Fibroblast of lung (primary cell): ENCODE measurements at regions not wholly inside any gene's neighbourhood (a gene's known extent, or its start where the extent isn't known, plus 50 kb on each side); places are given as distances from the start of the nearest gene placed in this dataset.

ENCODE experiments used
- CTCF ChIP-seq, 2 donors: IDR thresholded peaks in 1 of 2; conservative IDR thresholded peaks in 1 of 2; 1 replicate in 1 of 2; 2 replicates in 1 of 2; pipeline ENCODE4 v1.5.1; 2011 to 2012; ENCODE audit warnings: low read length in 2 of 2, control low read depth in 1 of 2, inconsistent platforms in 1 of 2, low read depth in 1 of 2, mild to moderate bottlenecking in 1 of 2
- EZH2 ChIP-seq: IDR thresholded peaks from 2 replicates; pipeline ENCODE4 v1.5.1; 2012; ENCODE audit warnings: low read length, control low read depth, mild to moderate bottlenecking; ENCODE audit errors: missing control alignments

GRCh38 chr5:118565335-118565971 lies 422.9 kb downstream of the DTWD2 start:
- TF ChIP-seq CTCF (conservative IDR thresholded peaks at IDR 0.05 in 1 of 2, IDR thresholded peaks at IDR 0.05 in 1 of 2; ENCODE audit: low read depth in 1 of 2, low read length in 2 of 2): no peak
- no peak for TF ChIP-seq EZH2
